ENCODE measurements at regions not wholly inside any gene's neighbourhood (a gene's known extent, or its start where the extent isn't known, plus 50 kb on each side); places are given as distances from the start of the nearest gene placed in this dataset.

DNA sequence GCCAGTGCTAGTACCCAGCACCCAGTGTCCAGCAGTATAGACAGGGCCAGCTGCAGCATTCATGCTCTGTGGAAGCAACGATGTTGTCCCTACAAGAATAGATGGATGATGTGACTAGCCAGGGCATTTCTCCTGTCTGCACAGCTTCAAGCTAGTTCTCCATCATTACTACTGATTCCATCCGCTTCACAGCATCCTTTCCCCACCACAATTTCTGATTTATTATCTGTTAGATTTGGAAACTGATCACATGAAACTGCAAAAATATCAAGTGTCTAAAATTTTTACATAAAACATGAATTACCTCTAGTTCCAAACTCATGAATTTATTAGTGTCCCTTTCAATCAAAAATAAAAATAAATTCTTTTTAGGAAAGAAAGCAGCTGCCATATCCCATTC is 138.9 kb upstream of the POU2AF2 start:
- TF ChIP-seq EZH2phosphoT487 (conservative IDR thresholded peaks at IDR 0.05; ENCODE audit: low read length) = no peak
- TF ChIP-seq, protein P1, sequence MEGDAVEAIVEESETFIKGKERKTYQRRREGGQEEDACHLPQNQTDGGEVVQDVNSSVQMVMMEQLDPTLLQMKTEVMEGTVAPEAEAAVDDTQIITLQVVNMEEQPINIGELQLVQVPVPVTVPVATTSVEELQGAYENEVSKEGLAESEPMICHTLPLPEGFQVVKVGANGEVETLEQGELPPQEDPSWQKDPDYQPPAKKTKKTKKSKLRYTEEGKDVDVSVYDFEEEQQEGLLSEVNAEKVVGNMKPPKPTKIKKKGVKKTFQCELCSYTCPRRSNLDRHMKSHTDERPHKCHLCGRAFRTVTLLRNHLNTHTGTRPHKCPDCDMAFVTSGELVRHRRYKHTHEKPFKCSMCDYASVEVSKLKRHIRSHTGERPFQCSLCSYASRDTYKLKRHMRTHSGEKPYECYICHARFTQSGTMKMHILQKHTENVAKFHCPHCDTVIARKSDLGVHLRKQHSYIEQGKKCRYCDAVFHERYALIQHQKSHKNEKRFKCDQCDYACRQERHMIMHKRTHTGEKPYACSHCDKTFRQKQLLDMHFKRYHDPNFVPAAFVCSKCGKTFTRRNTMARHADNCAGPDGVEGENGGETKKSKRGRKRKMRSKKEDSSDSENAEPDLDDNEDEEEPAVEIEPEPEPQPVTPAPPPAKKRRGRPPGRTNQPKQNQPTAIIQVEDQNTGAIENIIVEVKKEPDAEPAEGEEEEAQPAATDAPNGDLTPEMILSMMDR (IDR thresholded peaks at IDR 0.05; ENCODE audit: insufficient read depth, low read length, poor library complexity, severe bottlenecking) = no peak
